ENCODE measurements at regions not wholly inside any gene's neighbourhood (a gene's known extent, or its start where the extent isn't known, plus 50 kb on each side); places are given as distances from the start of the nearest gene placed in this dataset.

- Histone ChIP-seq H3K27ac (ENCODE audit: low read depth, low read length) (no peak overlapping the region), H3K9me3 (ENCODE audit: control insufficient read depth, insufficient read depth, low read length) (no peaks in the 10 kb centered on the region), H3K9ac (ENCODE audit: low read depth, low read length) (no peak overlapping the region), H3K36me3 (ENCODE audit: control insufficient read depth, insufficient read depth, low read length) (no peaks in the 10 kb centered on the region), H3K4me1 (ENCODE audit: control insufficient read depth, insufficient read depth, low read length) (no peaks in the 10 kb centered on the region), H3K4me3 (ENCODE audit: low read depth, low read length) (no peak overlapping the region), H3K27me3 (ENCODE audit: control insufficient read depth, insufficient read depth, low read length) (peaks cover 12% of the 10 kb centered on the region)
These were observed 80.7 kb downstream of the FRMPD3 start for GRCh38 chrX:107530141-107530540.

GRCh38 chrX:107537815-107538214 is 88.4 kb downstream of the FRMPD3 start:
- no peaks in the 10 kb centered on the region for H3K9me3 ChIP-seq (ENCODE audit: control insufficient read depth, insufficient read depth, low read length)
- no peaks in the 10 kb centered on the region; the same call in none of the 2 replicates for H3K27me3 ChIP-seq (ENCODE audit: control insufficient read depth, insufficient read depth, low read length)
- H3K27ac ChIP-seq (ENCODE audit: low read depth, low read length): no peak overlapping the region
- 0 out of 2 replicates have a peak, but pooled peaks cover 4% of the 10 kb centered on the region for H3K4me1 ChIP-seq (ENCODE audit: control insufficient read depth, insufficient read depth, low read length)
- H3K36me3 ChIP-seq (ENCODE audit: control insufficient read depth, insufficient read depth, low read length): no peaks in the 10 kb centered on the region
- H3K9ac ChIP-seq (ENCODE audit: low read depth, low read length): no peak overlapping the region
- no peak overlapping the region for H3K4me3 ChIP-seq (ENCODE audit: low read depth, low read length)

GRCh38 chrX:107541244-107541643 is 87.1 kb upstream of the PRPS1 start:
- H3K4me3 ChIP-seq (ENCODE audit: low read depth, low read length): no peak overlapping the region
- no peak overlapping the region for H3K27ac ChIP-seq (ENCODE audit: low read depth, low read length)
- H3K27me3 ChIP-seq (ENCODE audit: control insufficient read depth, insufficient read depth, low read length): no peaks in the 10 kb centered on the region; the same call in none of the 2 replicates
- H3K36me3 ChIP-seq (ENCODE audit: control insufficient read depth, insufficient read depth, low read length): no peaks in the 10 kb centered on the region
- H3K9ac ChIP-seq (ENCODE audit: low read depth, low read length): no peak overlapping the region
- H3K9me3 ChIP-seq (ENCODE audit: control insufficient read depth, insufficient read depth, low read length): no peaks in the 10 kb centered on the region
- H3K4me1 ChIP-seq (ENCODE audit: control insufficient read depth, insufficient read depth, low read length): 0 out of 2 replicates have a peak, but pooled peaks cover 4% of the 10 kb centered on the region

GRCh38 chrX:107542040-107542439 is 86.3 kb upstream of the PRPS1 start:
- Histone ChIP-seq H3K9ac (ENCODE audit: low read depth, low read length) (no peak overlapping the region), H3K4me1 (ENCODE audit: control insufficient read depth, insufficient read depth, low read length) (0 out of 2 replicates have a peak, but pooled peaks cover 4% of the 10 kb centered on the region), H3K4me3 (ENCODE audit: low read depth, low read length) (no peak overlapping the region), H3K27me3 (ENCODE audit: control insufficient read depth, insufficient read depth, low read length) (no peaks in the 10 kb centered on the region; the same call in none of the 2 replicates), H3K27ac (ENCODE audit: low read depth, low read length) (no peak overlapping the region), H3K9me3 (ENCODE audit: control insufficient read depth, insufficient read depth, low read length) (no peaks in the 10 kb centered on the region), H3K36me3 (ENCODE audit: control insufficient read depth, insufficient read depth, low read length) (no peaks in the 10 kb centered on the region)

- Histone ChIP-seq H3K9ac (ENCODE audit: low read depth, low read length) (no peak overlapping the region), H3K27ac (ENCODE audit: low read depth, low read length) (no peak overlapping the region)
These were observed 85.8 kb upstream of the PRPS1 start for GRCh38 chrX:107542500-107542899.

GRCh38 chrX:107547621-107548020 is 80.7 kb upstream of the PRPS1 start:
- peaks cover 4% of the 10 kb centered on the region; the same call in 1 of the 2 replicates for H3K27me3 ChIP-seq (ENCODE audit: control insufficient read depth, insufficient read depth, low read length)
- H3K4me3 ChIP-seq (ENCODE audit: low read depth, low read length): no peak overlapping the region
- no peaks in the 10 kb centered on the region for H3K4me1 ChIP-seq (ENCODE audit: control insufficient read depth, insufficient read depth, low read length)
- no peak overlapping the region for H3K9ac ChIP-seq (ENCODE audit: low read depth, low read length)
- H3K9me3 ChIP-seq (ENCODE audit: control insufficient read depth, insufficient read depth, low read length): no peaks in the 10 kb centered on the region
- no peaks in the 10 kb centered on the region for H3K36me3 ChIP-seq (ENCODE audit: control insufficient read depth, insufficient read depth, low read length)
- H3K27ac ChIP-seq (ENCODE audit: low read depth, low read length): no peak overlapping the region

More at GRCh38 chrX:107542500-107542899, 85.8 kb upstream of the PRPS1 start:
- Histone ChIP-seq H3K4me1 (ENCODE audit: control insufficient read depth, insufficient read depth, low read length) (0 out of 2 replicates have a peak, but pooled peaks cover 4% of the 10 kb centered on the region), H3K27me3 (ENCODE audit: control insufficient read depth, insufficient read depth, low read length) (no peaks in the 10 kb centered on the region; the same call in none of the 2 replicates), H3K9me3 (ENCODE audit: control insufficient read depth, insufficient read depth, low read length) (no peaks in the 10 kb centered on the region), H3K36me3 (ENCODE audit: control insufficient read depth, insufficient read depth, low read length) (no peaks in the 10 kb centered on the region), H3K4me3 (ENCODE audit: low read depth, low read length) (no peak overlapping the region)

- Histone ChIP-seq H3K4me1 (ENCODE audit: control insufficient read depth, insufficient read depth, low read length) (no peaks in the 10 kb centered on the region), H3K9ac (ENCODE audit: low read depth, low read length) (no peak overlapping the region), H3K36me3 (ENCODE audit: control insufficient read depth, insufficient read depth, low read length) (no peaks in the 10 kb centered on the region), H3K9me3 (ENCODE audit: control insufficient read depth, insufficient read depth, low read length) (no peaks in the 10 kb centered on the region), H3K4me3 (ENCODE audit: low read depth, low read length) (no peak overlapping the region), H3K27ac (ENCODE audit: low read depth, low read length) (no peak overlapping the region), H3K27me3 (ENCODE audit: control insufficient read depth, insufficient read depth, low read length) (peaks cover 4% of the 10 kb centered on the region; the same call in 1 of the 2 replicates)
These were observed 79.5 kb upstream of the PRPS1 start for GRCh38 chrX:107548775-107549174.

GRCh38 chrX:107549504-107549903 is 78.8 kb upstream of the PRPS1 start:
- no peak overlapping the region for H3K4me3 ChIP-seq (ENCODE audit: low read depth, low read length)
- peaks cover 7% of the 10 kb centered on the region for H3K27me3 ChIP-seq (ENCODE audit: control insufficient read depth, insufficient read depth, low read length)
- no peak overlapping the region for H3K27ac ChIP-seq (ENCODE audit: low read depth, low read length)
- no peaks in the 10 kb centered on the region for H3K36me3 ChIP-seq (ENCODE audit: control insufficient read depth, insufficient read depth, low read length)
- no peak overlapping the region for H3K9ac ChIP-seq (ENCODE audit: low read depth, low read length)
- H3K9me3 ChIP-seq (ENCODE audit: control insufficient read depth, insufficient read depth, low read length): no peaks in the 10 kb centered on the region
- no peaks in the 10 kb centered on the region for H3K4me1 ChIP-seq (ENCODE audit: control insufficient read depth, insufficient read depth, low read length)

- Histone ChIP-seq H3K27ac (ENCODE audit: low read depth, low read length) (no peak overlapping the region), H3K27me3 (ENCODE audit: control insufficient read depth, insufficient read depth, low read length) (peaks cover 7% of the 10 kb centered on the region), H3K36me3 (ENCODE audit: control insufficient read depth, insufficient read depth, low read length) (no peaks in the 10 kb centered on the region), H3K9me3 (ENCODE audit: control insufficient read depth, insufficient read depth, low read length) (no peaks in the 10 kb centered on the region), H3K4me3 (ENCODE audit: low read depth, low read length) (no peak overlapping the region), H3K9ac (ENCODE audit: low read depth, low read length) (no peak overlapping the region), H3K4me1 (ENCODE audit: control insufficient read depth, insufficient read depth, low read length) (no peaks in the 10 kb centered on the region)
These were observed 76.8 kb upstream of the PRPS1 start for GRCh38 chrX:107551546-107551945.

GRCh38 chrX:107552930-107553329 is 75.4 kb upstream of the PRPS1 start:
- no peaks in the 10 kb centered on the region for H3K9me3 ChIP-seq (ENCODE audit: control insufficient read depth, insufficient read depth, low read length)
- H3K27me3 ChIP-seq (ENCODE audit: control insufficient read depth, insufficient read depth, low read length): peaks cover 12% of the 10 kb centered on the region
- H3K4me3 ChIP-seq (ENCODE audit: low read depth, low read length): no peak overlapping the region
- no peaks in the 10 kb centered on the region for H3K4me1 ChIP-seq (ENCODE audit: control insufficient read depth, insufficient read depth, low read length)
- H3K27ac ChIP-seq (ENCODE audit: low read depth, low read length): no peak overlapping the region
- H3K9ac ChIP-seq (ENCODE audit: low read depth, low read length): no peak overlapping the region
- no peaks in the 10 kb centered on the region for H3K36me3 ChIP-seq (ENCODE audit: control insufficient read depth, insufficient read depth, low read length)

- Histone ChIP-seq H3K36me3 (ENCODE audit: control insufficient read depth, insufficient read depth, low read length) (no peaks in the 10 kb centered on the region), H3K9ac (ENCODE audit: low read depth, low read length) (no peak overlapping the region), H3K4me3 (ENCODE audit: low read depth, low read length) (no peak overlapping the region), H3K9me3 (ENCODE audit: control insufficient read depth, insufficient read depth, low read length) (no peaks in the 10 kb centered on the region), H3K4me1 (ENCODE audit: control insufficient read depth, insufficient read depth, low read length) (peaks cover 12% of the 10 kb centered on the region), H3K27me3 (ENCODE audit: control insufficient read depth, insufficient read depth, low read length) (peaks cover 9% of the 10 kb centered on the region; the same call in 1 of the 2 replicates), H3K27ac (ENCODE audit: low read depth, low read length) (no peak overlapping the region)
These were observed 71.3 kb upstream of the PRPS1 start for GRCh38 chrX:107556967-107557366.

All from HUES48 (cell line).